A673 (cell line): ENCODE measurements at regions not wholly inside any gene's neighbourhood (a gene's known extent, or its start where the extent isn't known, plus 50 kb on each side); places are given as distances from the start of the nearest gene placed in this dataset.

Experiments used
- EZH2 ChIP-seq: fragments of 200-600 bp; sonication (generic); IDR thresholded peaks from 2 replicates; pipeline ENCODE4 v1.6.1; 2017; ENCODE audit warnings: borderline replicate concordance, low read depth, mild to moderate bottlenecking, mixed read lengths, antibody characterized with exemption, low read length; ENCODE audit not compliant: poor library complexity, severe bottlenecking
- TF ChIP-seq, protein P1 (sequence below): fragments of 300-800, 200-600 bp; sonication (generic); conservative IDR thresholded peaks from 2 replicates; pipeline ENCODE4 v1.5.1; 2017; ENCODE audit warnings: low read depth, mild to moderate bottlenecking, antibody characterized with exemption, low read length, moderate library complexity, mixed read lengths

- TF ChIP-seq, protein P1, sequence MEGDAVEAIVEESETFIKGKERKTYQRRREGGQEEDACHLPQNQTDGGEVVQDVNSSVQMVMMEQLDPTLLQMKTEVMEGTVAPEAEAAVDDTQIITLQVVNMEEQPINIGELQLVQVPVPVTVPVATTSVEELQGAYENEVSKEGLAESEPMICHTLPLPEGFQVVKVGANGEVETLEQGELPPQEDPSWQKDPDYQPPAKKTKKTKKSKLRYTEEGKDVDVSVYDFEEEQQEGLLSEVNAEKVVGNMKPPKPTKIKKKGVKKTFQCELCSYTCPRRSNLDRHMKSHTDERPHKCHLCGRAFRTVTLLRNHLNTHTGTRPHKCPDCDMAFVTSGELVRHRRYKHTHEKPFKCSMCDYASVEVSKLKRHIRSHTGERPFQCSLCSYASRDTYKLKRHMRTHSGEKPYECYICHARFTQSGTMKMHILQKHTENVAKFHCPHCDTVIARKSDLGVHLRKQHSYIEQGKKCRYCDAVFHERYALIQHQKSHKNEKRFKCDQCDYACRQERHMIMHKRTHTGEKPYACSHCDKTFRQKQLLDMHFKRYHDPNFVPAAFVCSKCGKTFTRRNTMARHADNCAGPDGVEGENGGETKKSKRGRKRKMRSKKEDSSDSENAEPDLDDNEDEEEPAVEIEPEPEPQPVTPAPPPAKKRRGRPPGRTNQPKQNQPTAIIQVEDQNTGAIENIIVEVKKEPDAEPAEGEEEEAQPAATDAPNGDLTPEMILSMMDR, result no peak
- TF ChIP-seq EZH2, result no peak
These were observed 248.8 kb downstream of the MRPS30 start for GRCh38 chr5:45057564-45057963.
